AG04449 (cell line): ENCODE measurements at regions not wholly inside any gene's neighbourhood (a gene's known extent, or its start where the extent isn't known, plus 50 kb on each side); places are given as distances from the start of the nearest gene placed in this dataset.

Experiments
- CTCF ChIA-PET: fragments of 350-600 bp; formaldehyde crosslinking; extraction: SDS; loops from one replicate; lab custom pipeline; 2021; ENCODE audit warnings: antibody characterized with exemption; lab: Yijun Ruan, JAX
- POLR2A ChIA-PET: fragments of 400-600, 350-600 bp; formaldehyde crosslinking; extraction: SDS; loops from one replicate; lab custom pipeline; 2020; ENCODE audit warnings: antibody characterized with exemption, inconsistent platforms; lab: Yijun Ruan, JAX
- DNase-seq: peaks from one replicate; pipeline ENCODE4 v3.0.0-alpha.2; 2010; ENCODE audit warnings: low read depth, low spot score
- H3K4me3 ChIP-seq: 2 replicates; pipeline ENCODE4 v1.5.1; 2011; ENCODE audit warnings: low read depth, mild to moderate bottlenecking, control low read depth, low read length
- TF ChIP-seq, protein P1 (sequence below): IDR thresholded peaks from one replicate; pipeline ENCODE4 v1.5.1; 2011; ENCODE audit warnings: mild to moderate bottlenecking, moderate library complexity, low read length, control low read depth, inconsistent platforms; ENCODE audit not compliant: insufficient read depth; ENCODE audit errors: missing control alignments

DNA sequence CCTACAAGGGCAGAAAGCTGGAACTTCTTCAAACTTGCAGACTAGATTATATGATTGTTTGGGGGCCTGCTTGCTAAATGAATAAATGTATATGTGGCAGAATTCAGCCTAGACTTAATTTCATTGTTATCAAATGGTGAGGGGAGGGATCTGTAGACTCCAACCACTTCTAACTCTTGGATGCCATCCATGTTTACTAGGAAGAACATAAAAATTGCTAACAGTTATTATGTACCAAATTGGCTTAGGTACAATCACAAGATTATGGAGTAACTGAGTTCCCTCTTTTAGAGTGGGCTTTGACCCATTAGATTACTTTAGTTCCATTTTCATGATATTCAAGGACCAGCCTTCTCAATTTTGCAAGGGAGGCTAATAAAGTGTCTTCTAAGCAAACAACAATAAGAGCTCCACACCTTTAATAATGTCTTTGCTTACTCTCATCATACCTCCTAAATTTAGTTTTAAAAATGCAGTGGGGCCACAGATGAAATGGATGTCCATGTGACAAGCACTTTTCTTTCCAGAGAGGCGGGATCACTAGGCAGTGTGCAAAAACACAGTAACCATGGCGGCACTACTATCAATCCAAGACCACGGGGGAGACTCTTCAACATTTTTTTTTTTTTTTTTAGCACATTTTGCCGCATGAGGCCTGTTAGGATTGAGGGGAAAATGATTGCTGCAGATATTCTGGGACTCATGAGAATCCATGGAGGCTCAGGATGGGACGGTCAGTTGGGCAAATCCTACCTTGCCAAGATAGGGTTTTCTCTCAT lies 217.6 kb upstream of the SPRED2 start:
- H3K4me3 ChIP-seq, result no peak overlapping the region
- no peak for DNase-seq
- POLR2A ChIA-PET, result no interaction called here
- TF ChIP-seq, protein P1, sequence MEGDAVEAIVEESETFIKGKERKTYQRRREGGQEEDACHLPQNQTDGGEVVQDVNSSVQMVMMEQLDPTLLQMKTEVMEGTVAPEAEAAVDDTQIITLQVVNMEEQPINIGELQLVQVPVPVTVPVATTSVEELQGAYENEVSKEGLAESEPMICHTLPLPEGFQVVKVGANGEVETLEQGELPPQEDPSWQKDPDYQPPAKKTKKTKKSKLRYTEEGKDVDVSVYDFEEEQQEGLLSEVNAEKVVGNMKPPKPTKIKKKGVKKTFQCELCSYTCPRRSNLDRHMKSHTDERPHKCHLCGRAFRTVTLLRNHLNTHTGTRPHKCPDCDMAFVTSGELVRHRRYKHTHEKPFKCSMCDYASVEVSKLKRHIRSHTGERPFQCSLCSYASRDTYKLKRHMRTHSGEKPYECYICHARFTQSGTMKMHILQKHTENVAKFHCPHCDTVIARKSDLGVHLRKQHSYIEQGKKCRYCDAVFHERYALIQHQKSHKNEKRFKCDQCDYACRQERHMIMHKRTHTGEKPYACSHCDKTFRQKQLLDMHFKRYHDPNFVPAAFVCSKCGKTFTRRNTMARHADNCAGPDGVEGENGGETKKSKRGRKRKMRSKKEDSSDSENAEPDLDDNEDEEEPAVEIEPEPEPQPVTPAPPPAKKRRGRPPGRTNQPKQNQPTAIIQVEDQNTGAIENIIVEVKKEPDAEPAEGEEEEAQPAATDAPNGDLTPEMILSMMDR, result no peak
- CTCF ChIA-PET, result interaction anchor here (3.7 kb wide), 1 partner anchor 10 kb away, joined by 22 read pairs; no protein-coding TSS in a partner anchor

DNA sequence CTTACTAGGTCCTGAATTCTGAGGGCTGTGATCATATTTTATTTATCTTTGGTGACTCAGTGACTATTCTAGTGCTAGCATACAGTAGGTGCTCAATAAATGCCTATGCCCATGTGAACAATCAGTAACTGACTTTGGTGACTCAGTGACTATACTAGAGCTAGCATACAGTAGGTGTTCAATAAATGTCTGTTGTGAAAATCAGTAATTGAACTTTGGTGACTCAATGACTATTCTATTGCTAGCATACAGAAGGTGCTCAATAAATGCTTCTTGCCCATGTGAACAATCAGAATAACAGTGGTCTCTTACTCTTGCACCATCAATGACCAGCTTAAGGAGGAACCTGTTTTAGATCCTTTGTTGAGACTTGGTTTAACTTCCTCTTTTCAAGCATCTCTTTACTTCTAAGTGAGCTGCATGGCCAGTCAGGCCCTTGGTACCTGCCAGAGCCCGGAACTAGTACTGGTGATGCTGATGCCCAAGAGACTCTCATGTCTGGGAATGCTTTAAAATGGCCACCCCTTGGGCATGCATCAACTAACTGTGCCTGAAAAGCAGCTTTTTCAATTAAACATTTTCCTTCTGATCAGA lies 214.9 kb upstream of the SPRED2 start:
- TF ChIP-seq, protein P1, result no peak
- H3K4me3 ChIP-seq, result no peak overlapping the region
- POLR2A ChIA-PET, result no interaction called here
- CTCF ChIA-PET, result no interaction called here
- DNase-seq, result no peak

DNA sequence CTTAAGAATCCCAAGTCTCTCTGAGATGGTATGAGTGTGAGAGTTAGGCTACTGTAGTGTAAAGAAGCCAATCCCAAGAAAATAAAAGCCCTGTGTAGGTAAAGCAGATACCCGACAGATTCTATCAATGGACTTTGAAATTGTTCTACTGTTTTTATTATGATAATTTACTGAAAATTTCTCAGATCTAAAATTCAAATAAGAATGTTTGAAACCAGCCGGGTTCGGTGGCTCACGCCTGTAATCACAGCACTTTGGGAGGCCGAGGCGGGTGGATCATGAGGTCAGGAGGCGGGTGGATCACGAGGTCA lies 208.3 kb upstream of the SPRED2 start:
- ChIA-PET CTCF (interaction anchor here (0.6 to 4.4 kb wide), 26 partner anchors 9 to 858 kb away, joined by 3 to 39 read pairs (median 4); partner anchors contain the start of gene MEIS1), POLR2A (no interaction called here)
- DNase-seq, result no peak
- TF ChIP-seq, protein P1, result no peak
- H3K4me3 ChIP-seq, result no peak overlapping the region

DNA sequence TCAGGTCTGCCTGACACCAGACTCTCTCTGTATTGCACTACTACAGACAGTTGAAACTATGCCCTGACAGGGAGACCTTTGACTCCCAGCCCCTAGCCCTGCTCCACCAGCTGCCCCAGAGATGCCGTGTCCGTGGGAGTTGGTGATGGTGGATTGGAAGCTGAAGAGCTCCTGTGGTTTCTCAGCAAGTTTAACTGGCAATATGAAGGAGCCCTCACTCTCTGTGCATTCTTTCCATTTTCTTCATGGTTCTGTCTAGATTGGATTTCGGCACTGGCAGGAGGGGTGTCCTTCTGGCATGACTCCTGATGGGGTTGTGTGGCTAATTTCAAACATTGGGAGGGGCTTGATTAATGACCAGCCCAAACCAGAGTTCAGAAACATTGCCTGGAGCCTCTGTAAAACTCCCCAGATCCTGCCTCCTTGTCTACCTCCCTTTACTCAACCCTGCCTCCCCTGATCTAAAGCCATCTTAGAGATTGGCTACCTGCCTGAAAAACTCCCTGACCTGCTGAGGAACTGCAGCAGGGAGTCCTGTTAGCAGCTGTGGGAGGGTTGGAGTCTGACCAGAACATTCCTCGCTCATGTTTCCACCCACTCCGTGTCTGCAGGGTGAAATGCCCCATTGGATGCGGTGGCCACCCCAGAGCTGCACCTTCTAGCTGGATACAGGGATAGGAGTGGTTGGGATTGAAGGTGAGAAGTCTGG lies 206.9 kb upstream of the SPRED2 start:
- DNase-seq, result no peak
- CTCF ChIA-PET, result interaction anchor here (0.9 to 4.4 kb wide), 14 partner anchors 8 to 790 kb away, joined by 3 to 37 read pairs (median 4); no protein-coding TSS in a partner anchor
- POLR2A ChIA-PET, result no interaction called here

DNA sequence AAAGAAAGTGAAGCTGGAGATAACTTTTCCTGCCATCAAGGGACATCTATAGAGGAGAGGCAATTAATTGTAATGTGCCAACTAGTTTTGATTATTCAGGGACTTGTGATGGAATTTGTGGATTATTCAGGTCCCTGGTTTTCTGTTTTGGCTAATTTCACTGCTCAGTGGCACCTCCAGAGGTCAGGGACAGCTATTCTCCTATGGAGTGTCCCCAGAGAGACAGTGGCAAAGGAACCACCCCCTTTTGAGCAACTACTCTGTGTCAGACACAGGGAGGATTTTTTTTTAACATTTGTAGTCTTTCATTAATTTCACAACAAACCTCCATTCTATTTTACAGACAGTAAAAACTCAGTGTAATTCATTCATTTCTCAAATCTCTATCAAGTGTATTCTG lies 206.0 kb upstream of the SPRED2 start:
- TF ChIP-seq, protein P1, result no peak
- ChIA-PET CTCF (interaction anchor here (0.9 to 4.4 kb wide), 6 partner anchors 10 to 791 kb away, joined by 3 to 37 read pairs (median 4); no protein-coding TSS in a partner anchor), POLR2A (no interaction called here)
- no peak overlapping the region for H3K4me3 ChIP-seq
- DNase-seq, result no peak

More for the DNA sequence above, 206.9 kb upstream of the SPRED2 start:
- TF ChIP-seq, protein P1, result no peak
- no peak overlapping the region for H3K4me3 ChIP-seq
